Suppressor macrophage treated with lipopolysaccharide for 4 hours (primary cell): ENCODE measurements at regions not wholly inside any gene's neighbourhood (a gene's known extent, or its start where the extent isn't known, plus 50 kb on each side); places are given as distances from the start of the nearest gene placed in this dataset.

Source experiments
- DNase-seq: peaks from one replicate; pipeline ENCODE4 v3.0.0-alpha.2; 2020

GRCh38 chr3:82938821-82939328, 1177.4 kb upstream of the GBE1 start:
- DNase-seq, result no peak

- DNase-seq, result no peak
Measured at GRCh38 chr3:82927309-82928253, 1166.1 kb upstream of the GBE1 start.

- no peak for DNase-seq
Measured at GRCh38 chr3:82891028-82891427, 1129.6 kb upstream of the GBE1 start.

- DNase-seq, result no peak
Measured at GRCh38 chr3:82883072-82883471, 1121.6 kb upstream of the GBE1 start.

- DNase-seq, result no peak
Measured at GRCh38 chr3:82875401-82875800, 1114.0 kb upstream of the GBE1 start.

- no peak for DNase-seq
Measured at GRCh38 chr3:82839871-82840270, 1078.4 kb upstream of the GBE1 start.

GRCh38 chr3:82834098-82834497, 1072.7 kb upstream of the GBE1 start:
- DNase-seq, result no peak

- DNase-seq, result no peak
Measured at GRCh38 chr3:82824491-82824890, 1063.0 kb upstream of the GBE1 start.

- no peak for DNase-seq
Measured at GRCh38 chr3:82816086-82816485, 1054.6 kb upstream of the GBE1 start.

GRCh38 chr3:82815417-82816058, 1054.1 kb upstream of the GBE1 start:
- no peak for DNase-seq

- no peak for DNase-seq
Measured at GRCh38 chr3:82814660-82815059, 1053.2 kb upstream of the GBE1 start.

GRCh38 chr3:82807781-82808180, 1046.3 kb upstream of the GBE1 start:
- DNase-seq, result no peak

- no peak for DNase-seq
Measured at GRCh38 chr3:82802501-82802900, 1041.1 kb upstream of the GBE1 start.

- no peak for DNase-seq
Measured at GRCh38 chr3:82800248-82800647, 1038.8 kb upstream of the GBE1 start.

GRCh38 chr3:82796765-82797164, 1035.3 kb upstream of the GBE1 start:
- no peak for DNase-seq

- no peak for DNase-seq
Measured at GRCh38 chr3:82791241-82791640, 1029.8 kb upstream of the GBE1 start.

GRCh38 chr3:82790307-82791097, 1029.1 kb upstream of the GBE1 start:
- DNase-seq, result no peak

GRCh38 chr3:82783194-82783593, 1021.7 kb upstream of the GBE1 start:
- no peak for DNase-seq

- no peak for DNase-seq
Measured at GRCh38 chr3:82773207-82773606, 1011.8 kb upstream of the GBE1 start.

- DNase-seq, result no peak
Measured at GRCh38 chr3:82764521-82764920, 1003.1 kb upstream of the GBE1 start.

- no peak for DNase-seq
Measured at GRCh38 chr3:82761858-82762257, 1000.4 kb upstream of the GBE1 start.

- no peak for DNase-seq
Measured at GRCh38 chr3:82745544-82745943, 984.1 kb upstream of the GBE1 start.

- no peak for DNase-seq
Measured at GRCh38 chr3:82743196-82743595, 981.8 kb upstream of the GBE1 start.
